ENCODE measurements at regions not wholly inside any gene's neighbourhood (a gene's known extent, or its start where the extent isn't known, plus 50 kb on each side); places are given as distances from the start of the nearest gene placed in this dataset.
A peak's percentile ranks its signal among the peaks of the same experiment; 100 is the strongest.

GRCh38 chr10:2519139-2519538 lies 548.2 kb upstream of the PFKP start:
- DNase-seq: no peak

GRCh38 chr10:2509081-2509531 lies 558.2 kb upstream of the PFKP start:
- no peak for DNase-seq

GRCh38 chr10:2501366-2501940 lies 565.9 kb upstream of the PFKP start:
- DNase-seq: peak in 1 of 5 experiments; percentile 60

- no peak for DNase-seq
Measured at GRCh38 chr10:2494399-2494798, 572.9 kb upstream of the PFKP start.

GRCh38 chr10:2488446-2489005 lies 578.8 kb upstream of the PFKP start:
- DNase-seq: no peak

GRCh38 chr10:2487921-2488320 lies 579.4 kb upstream of the PFKP start:
- DNase-seq: no peak

GRCh38 chr10:2478656-2479055 lies 588.7 kb upstream of the PFKP start:
- DNase-seq: no peak

GRCh38 chr10:2476812-2477553 lies 590.4 kb upstream of the PFKP start:
- DNase-seq: no peak

GRCh38 chr10:2476218-2476811 lies 591.0 kb upstream of the PFKP start:
- no peak for DNase-seq

- no peak for DNase-seq
Measured at GRCh38 chr10:2475711-2476217, 591.6 kb upstream of the PFKP start.

- no peak for DNase-seq
Measured at GRCh38 chr10:2471811-2472210, 595.5 kb upstream of the PFKP start.

GRCh38 chr10:2469802-2470201 lies 597.5 kb upstream of the PFKP start:
- no peak for DNase-seq

- DNase-seq: peak in 1 of 5 experiments; percentile 72
Measured at GRCh38 chr10:2464483-2464882, 602.9 kb upstream of the PFKP start.

GRCh38 chr10:2463316-2463715 lies 604.0 kb upstream of the PFKP start:
- no peak for DNase-seq

- no peak for DNase-seq
Measured at GRCh38 chr10:2462581-2462980, 604.8 kb upstream of the PFKP start.

GRCh38 chr10:2460812-2461211 lies 606.5 kb upstream of the PFKP start:
- no peak for DNase-seq

GRCh38 chr10:2459713-2460112 lies 607.6 kb upstream of the PFKP start:
- DNase-seq: no peak

- DNase-seq: no peak
Measured at GRCh38 chr10:2456834-2457233, 610.5 kb upstream of the PFKP start.

GRCh38 chr10:2445370-2445769 lies 622.0 kb upstream of the PFKP start:
- DNase-seq: no peak

GRCh38 chr10:2439983-2440382 lies 627.4 kb upstream of the PFKP start:
- DNase-seq: no peak

GRCh38 chr10:2439000-2439399 lies 628.3 kb upstream of the PFKP start:
- no peak for DNase-seq

- no peak for DNase-seq
Measured at GRCh38 chr10:2438248-2438939, 629.0 kb upstream of the PFKP start.

GRCh38 chr10:2436933-2437332 lies 630.4 kb upstream of the PFKP start:
- DNase-seq: no peak
